GM08714 (cell line): ENCODE measurements at regions not wholly inside any gene's neighbourhood (a gene's known extent, or its start where the extent isn't known, plus 50 kb on each side); places are given as distances from the start of the nearest gene placed in this dataset.
"Not testable (repeated sequence)": the region's sequence is repeated elsewhere in the genome, so short reads cannot be mapped to it uniquely, and the experiment has no call there.

Experiments used
- H3K4me3 ChIP-seq: fragments of 200-500 bp; sonication (Bioruptor generic); 2 replicates; pipeline ENCODE4 v1.5.1; 2014; ENCODE audit warnings: mild to moderate bottlenecking, low read length, inconsistent platforms
- ZNF274 ChIP-seq: IDR thresholded peaks from 2 replicates; pipeline ENCODE4 v1.6.1; 2012; ENCODE audit warnings: mild to moderate bottlenecking, low read depth, low read length

- TF ChIP-seq ZNF274, result no peak
- no peak overlapping the region for H3K4me3 ChIP-seq
Measured at GRCh38 chr9:64057553-64057952, 1227.5 kb downstream of the FOXD4L5 start.

GRCh38 chr9:64028925-64029324, 1256.1 kb downstream of the FOXD4L5 start:
- H3K4me3 ChIP-seq, result not testable (repeated sequence)

GRCh38 chr9:64020696-64021491, 1264.1 kb downstream of the FOXD4L5 start:
- not testable (repeated sequence) for H3K4me3 ChIP-seq

GRCh38 chr9:64017666-64018065, 1267.3 kb downstream of the FOXD4L5 start:
- not testable (repeated sequence) for H3K4me3 ChIP-seq

- H3K4me3 ChIP-seq, result peak overlapping the region; percentile 78; the same call in 1 of the 2 replicates
Measured at GRCh38 chr9:64016845-64017406, 1268.1 kb downstream of the FOXD4L5 start.

GRCh38 chr9:64016246-64016645, 1268.8 kb downstream of the FOXD4L5 start:
- H3K4me3 ChIP-seq, result peak overlapping the region; percentile 75; the same call in 1 of the 2 replicates

- peak overlapping the region; percentile 75; the same call in 1 of the 2 replicates for H3K4me3 ChIP-seq
- no peak for TF ChIP-seq ZNF274
Measured at GRCh38 chr9:64015136-64015535, 1269.9 kb downstream of the FOXD4L5 start.

GRCh38 chr9:64014386-64015091, 1270.5 kb downstream of the FOXD4L5 start:
- not testable (repeated sequence) for H3K4me3 ChIP-seq

GRCh38 chr9:64013122-64013521, 1271.9 kb downstream of the FOXD4L5 start:
- H3K4me3 ChIP-seq, result not testable (repeated sequence)

- not testable (repeated sequence) for H3K4me3 ChIP-seq
Measured at GRCh38 chr9:64012014-64012413, 1273.0 kb downstream of the FOXD4L5 start.

- H3K4me3 ChIP-seq, result not testable (repeated sequence)
Measured at GRCh38 chr9:63979741-63980140, 1305.3 kb downstream of the FOXD4L5 start.
